ENCODE measurements at regions not wholly inside any gene's neighbourhood (a gene's known extent, or its start where the extent isn't known, plus 50 kb on each side); places are given as distances from the start of the nearest gene placed in this dataset.

- TF ChIP-seq RORB (CRISPR knock-in tag; IDR thresholded peaks at IDR 0.05) (no peak), NFATC4 (CRISPR knock-in tag; IDR thresholded peaks at IDR 0.05) (no peak), CTCF (IDR thresholded peaks at IDR 0.05) (no peak), NR3C1 (CRISPR knock-in tag; conservative IDR thresholded peaks at IDR 0.05; ENCODE audit: low read depth) (no peak), E2F5 (CRISPR knock-in tag; IDR thresholded peaks at IDR 0.05) (no peak), MAX (CRISPR knock-in tag; IDR thresholded peaks at IDR 0.05) (no peak), FOXP4 (CRISPR knock-in tag; IDR thresholded peaks at IDR 0.05) (no peak), MLX (CRISPR knock-in tag; IDR thresholded peaks at IDR 0.05) (no peak), ATF2 (CRISPR knock-in tag; IDR thresholded peaks at IDR 0.05; ENCODE audit: borderline replicate concordance, low read depth) (no peak), STAT6 (CRISPR knock-in tag; conservative IDR thresholded peaks at IDR 0.05; ENCODE audit: low read depth) (no peak), ZBTB21 (CRISPR knock-in tag; IDR thresholded peaks at IDR 0.05; ENCODE audit: borderline replicate concordance) (no peak), KAT7 (CRISPR knock-in tag; IDR thresholded peaks at IDR 0.05; ENCODE audit: borderline replicate concordance) (no peak)
These were observed 161.9 kb downstream of the PAX1 start for GRCh38 chr20:21867353-21867752.
